ENCODE measurements at regions not wholly inside any gene's neighbourhood (a gene's known extent, or its start where the extent isn't known, plus 50 kb on each side); places are given as distances from the start of the nearest gene placed in this dataset.

- TF ChIP-seq CTCF (IDR thresholded peaks at IDR 0.05) (no peak), POLR2A (IDR thresholded peaks at IDR 0.05) (no peak)
Observed at GRCh38 chr4:14260591-14260990, 633.1 kb upstream of the BOD1L1 start.
